Mammary epithelial cell (primary cell): ENCODE measurements at regions not wholly inside any gene's neighbourhood (a gene's known extent, or its start where the extent isn't known, plus 50 kb on each side); places are given as distances from the start of the nearest gene placed in this dataset.

ENCODE experiments used
- CTCF ChIP-seq, 2 donors: IDR thresholded peaks in 1 of 2; conservative IDR thresholded peaks in 1 of 2; 2 replicates each; pipeline ENCODE4 v1.5.1; 2011 to 2012; ENCODE audit warnings: inconsistent platforms in 2 of 2, low read length in 2 of 2, mild to moderate bottlenecking in 2 of 2, control low read depth in 1 of 2, low read depth in 1 of 2; ENCODE audit not compliant: insufficient read depth in 1 of 2; ENCODE audit errors: extremely low read depth in 1 of 2
- EZH2 ChIP-seq: IDR thresholded peaks from 2 replicates; pipeline ENCODE4 v1.6.1; 2012; ENCODE audit warnings: low read length, inconsistent platforms, borderline replicate concordance

GRCh38 chr12:17593715-17594406, 496.1 kb downstream of the RERGL start:
- TF ChIP-seq CTCF (conservative IDR thresholded peaks at IDR 0.05 in 1 of 2, IDR thresholded peaks at IDR 0.05 in 1 of 2; ENCODE audit: extremely low read depth in 1 of 2, insufficient read depth in 1 of 2, low read depth in 1 of 2, low read length in 2 of 2) (no peak), EZH2 (no peak)
